Neural crest cell (in vitro differentiated cells): ENCODE measurements at regions not wholly inside any gene's neighbourhood (a gene's known extent, or its start where the extent isn't known, plus 50 kb on each side); places are given as distances from the start of the nearest gene placed in this dataset.

ENCODE experiments used
- DNase-seq: peaks from one replicate; pipeline ENCODE4 v3.0.0; 2021; ENCODE audit warnings: low read depth, mixed read lengths, low spot score
- H3K27ac Mint-ChIP-seq: one replicate; pipeline ENCODE4 v1.8.0; 2021; ENCODE audit warnings: mild to moderate bottlenecking, mixed read lengths; ENCODE audit not compliant: unreplicated experiment
- H3K27me3 Mint-ChIP-seq: 2 replicates; pipeline ENCODE4 v1.8.0; 2021; ENCODE audit warnings: low read depth, mild to moderate bottlenecking, mixed read lengths
- H3K36me3 Mint-ChIP-seq: 2 replicates; pipeline ENCODE4 v1.8.0; 2021; ENCODE audit warnings: low read depth, mild to moderate bottlenecking, mixed read lengths
- H3K4me1 Mint-ChIP-seq: 2 replicates; pipeline ENCODE4 v1.8.0; 2021; ENCODE audit warnings: mixed read lengths
- H3K4me3 Mint-ChIP-seq: one replicate; pipeline ENCODE4 v1.8.0; 2021; ENCODE audit warnings: mild to moderate bottlenecking, mixed read lengths
- H3K9me3 Mint-ChIP-seq: 2 replicates; pipeline ENCODE4 v1.8.0; 2021; ENCODE audit warnings: mixed read lengths
- CTCF ChIP-seq: fragments of 200-600 bp; sonication (generic); conservative IDR thresholded peaks from 2 replicates; pipeline ENCODE4 v1.5.0; 2021; ENCODE audit warnings: antibody characterized with exemption, mild to moderate bottlenecking

GRCh38 chr1:195475568-195475967 is 1132.7 kb downstream of the KCNT2 start:
- Mint-ChIP-seq H3K4me3 (no peak overlapping the region), H3K9me3 (peaks cover 9% of the 10 kb centered on the region), H3K36me3 (no peaks in the 10 kb centered on the region), H3K27ac (no peak overlapping the region), H3K27me3 (no peaks in the 10 kb centered on the region), H3K4me1 (peaks cover 5% of the 10 kb centered on the region)
- TF ChIP-seq CTCF = no peak
- no peak for DNase-seq

- Mint-ChIP-seq H3K4me1 (peaks cover 5% of the 10 kb centered on the region), H3K36me3 (no peaks in the 10 kb centered on the region), H3K9me3 (peaks cover 9% of the 10 kb centered on the region), H3K27me3 (no peaks in the 10 kb centered on the region), H3K27ac (no peak overlapping the region), H3K4me3 (no peak overlapping the region)
- TF ChIP-seq CTCF = no peak
- DNase-seq = no peak
These were observed 1135.9 kb downstream of the KCNT2 start for GRCh38 chr1:195472291-195472690.

- TF ChIP-seq CTCF = no peak
- peaks cover 2% of the 10 kb centered on the region for H3K9me3 Mint-ChIP-seq
- no peak overlapping the region for H3K4me3 Mint-ChIP-seq
- no peaks in the 10 kb centered on the region for H3K27me3 Mint-ChIP-seq
- H3K36me3 Mint-ChIP-seq = no peaks in the 10 kb centered on the region
- no peak for DNase-seq
- no peak overlapping the region for H3K27ac Mint-ChIP-seq
- no peaks in the 10 kb centered on the region for H3K4me1 Mint-ChIP-seq
These were observed 1141.6 kb downstream of the KCNT2 start for GRCh38 chr1:195466639-195467038.

- H3K9me3 Mint-ChIP-seq = peaks cover 2% of the 10 kb centered on the region
These were observed 1145.6 kb downstream of the KCNT2 start for GRCh38 chr1:195462646-195463045.

GRCh38 chr1:195462152-195462551 is 1146.1 kb downstream of the KCNT2 start:
- Mint-ChIP-seq H3K4me3 (no peak overlapping the region), H3K27ac (no peak overlapping the region), H3K27me3 (no peaks in the 10 kb centered on the region), H3K9me3 (peaks cover 2% of the 10 kb centered on the region), H3K4me1 (no peaks in the 10 kb centered on the region), H3K36me3 (no peaks in the 10 kb centered on the region)
- no peak for TF ChIP-seq CTCF
- no peak for DNase-seq

More at GRCh38 chr1:195462646-195463045, 1145.6 kb downstream of the KCNT2 start:
- Mint-ChIP-seq H3K4me3 (no peak overlapping the region), H3K27me3 (no peaks in the 10 kb centered on the region), H3K27ac (no peak overlapping the region), H3K36me3 (no peaks in the 10 kb centered on the region), H3K4me1 (no peaks in the 10 kb centered on the region)
- TF ChIP-seq CTCF = no peak
- DNase-seq = no peak

GRCh38 chr1:195458365-195458764 is 1149.9 kb downstream of the KCNT2 start:
- Mint-ChIP-seq H3K4me1 (no peaks in the 10 kb centered on the region), H3K9me3 (peaks cover 2% of the 10 kb centered on the region), H3K36me3 (no peaks in the 10 kb centered on the region), H3K27ac (no peak overlapping the region), H3K27me3 (no peaks in the 10 kb centered on the region), H3K4me3 (no peak overlapping the region)
- no peak for TF ChIP-seq CTCF
- DNase-seq = no peak
